ENCODE measurements at regions not wholly inside any gene's neighbourhood (a gene's known extent, or its start where the extent isn't known, plus 50 kb on each side); places are given as distances from the start of the nearest gene placed in this dataset.
"Not testable (repeated sequence)": the region's sequence is repeated elsewhere in the genome, so short reads cannot be mapped to it uniquely, and the experiment has no call there.

DNA sequence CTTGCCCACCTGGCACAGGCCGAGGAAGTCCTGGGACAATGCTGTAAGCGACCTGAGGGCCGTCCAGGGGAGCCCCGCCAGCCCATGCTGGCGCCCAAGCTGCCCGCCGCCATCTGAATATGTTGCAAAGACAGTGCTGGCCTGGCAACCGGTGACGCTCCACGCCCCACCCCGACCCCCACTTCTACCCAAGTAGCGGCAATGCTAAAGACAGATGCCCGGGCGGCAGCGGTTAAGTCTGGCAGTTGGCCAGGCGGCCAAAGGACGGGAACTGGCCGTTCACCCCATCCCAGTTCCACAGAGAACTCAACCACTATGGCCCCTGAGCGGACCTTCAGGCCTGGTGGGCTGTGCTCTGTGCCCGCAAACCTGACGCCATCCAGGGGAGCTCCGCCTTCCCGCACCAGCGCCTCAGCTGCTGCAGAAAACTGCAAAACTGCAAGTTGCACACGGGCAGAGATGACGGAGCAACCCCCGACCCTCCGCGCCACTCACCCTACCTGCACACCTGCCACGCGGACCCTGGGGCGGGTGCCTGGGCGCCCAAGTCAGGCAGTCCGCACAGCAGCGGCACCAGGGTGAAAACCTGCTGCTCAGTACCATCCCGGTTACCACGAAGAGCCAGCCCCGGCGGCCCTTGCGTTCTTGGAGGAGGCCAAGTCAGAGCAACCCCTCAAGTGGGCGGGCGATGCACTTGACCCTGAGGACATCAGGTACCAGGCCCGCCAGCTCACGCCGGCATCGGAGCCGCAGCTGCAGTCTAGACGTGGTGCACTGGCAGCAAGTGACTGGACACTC, 667.6 kb downstream of the SPATA31A6 start:
- not testable (repeated sequence) for DNase-seq; H3K4me3 Mint-ChIP-seq; H3K27ac Mint-ChIP-seq; H3K4me1 Mint-ChIP-seq (ENCODE audit: low read depth); H3K27me3 Mint-ChIP-seq; H3K9me3 Mint-ChIP-seq; H3K36me3 Mint-ChIP-seq (ENCODE audit: low read depth)

DNA sequence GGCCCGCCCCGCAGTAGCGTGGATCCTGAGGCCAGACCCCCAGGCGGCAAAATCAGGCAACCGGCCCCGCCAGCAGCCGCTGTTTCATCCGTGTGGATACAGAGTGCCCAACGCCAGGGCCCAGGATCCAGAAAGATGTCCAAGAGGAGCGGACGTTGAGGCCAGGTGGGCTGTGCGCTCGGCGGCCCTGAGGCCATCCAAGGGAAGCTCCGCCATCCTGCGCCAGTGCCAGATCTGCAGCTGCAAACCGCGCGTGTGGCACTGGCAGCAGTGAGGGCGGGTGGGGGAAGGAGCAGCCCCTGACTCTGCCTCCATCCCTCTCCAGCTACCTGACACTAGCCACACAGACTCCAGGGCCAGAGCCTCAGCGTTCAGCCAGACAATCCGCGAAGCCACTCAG, 668.2 kb downstream of the SPATA31A6 start:
- H3K27ac Mint-ChIP-seq; H3K9me3 Mint-ChIP-seq; DNase-seq; H3K4me1 Mint-ChIP-seq (ENCODE audit: low read depth); H3K4me3 Mint-ChIP-seq; H3K27me3 Mint-ChIP-seq; H3K36me3 Mint-ChIP-seq (ENCODE audit: low read depth): not testable (repeated sequence)

DNA sequence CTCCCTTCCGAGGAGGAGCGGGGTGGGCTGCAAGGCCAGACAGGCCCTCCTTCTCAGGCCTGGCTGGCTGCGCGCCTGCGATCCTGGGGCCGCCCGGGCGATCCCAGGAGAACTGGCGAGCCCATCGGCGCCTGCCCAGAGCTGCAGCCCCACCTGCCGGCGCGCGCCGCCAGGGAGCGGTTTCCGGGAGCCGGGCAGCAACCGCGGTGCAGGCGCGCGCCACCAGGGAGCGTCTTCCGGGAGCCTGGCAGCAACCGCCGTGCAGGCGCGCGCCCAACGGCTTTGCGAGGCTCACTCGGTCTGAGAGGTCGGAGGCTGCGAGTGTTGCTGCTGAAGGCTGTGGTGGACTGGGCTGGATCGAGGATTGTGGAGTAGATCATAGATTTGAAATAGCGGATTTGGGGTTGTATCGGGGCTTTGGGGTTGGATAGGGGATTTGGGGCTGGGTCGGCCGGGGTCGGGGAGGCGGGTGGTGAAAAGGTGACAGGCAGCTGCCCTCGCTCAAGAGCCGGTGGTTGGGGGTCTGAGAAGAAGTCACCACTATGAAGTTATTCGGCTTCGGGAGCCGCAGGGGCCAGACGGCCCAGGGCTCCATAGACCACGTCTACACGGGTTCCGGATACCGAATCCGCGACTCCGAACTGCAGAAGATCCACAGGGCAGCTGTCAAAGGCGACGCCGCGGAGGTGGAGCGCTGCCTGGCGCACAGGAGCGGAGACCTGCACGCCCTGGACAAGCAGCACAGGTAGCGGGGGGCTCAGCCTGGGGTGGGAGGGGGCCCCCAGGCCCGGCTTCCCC, 668.9 kb downstream of the SPATA31A6 start:
- not testable (repeated sequence) for H3K27ac Mint-ChIP-seq; H3K9me3 Mint-ChIP-seq; H3K4me1 Mint-ChIP-seq (ENCODE audit: low read depth); DNase-seq; H3K36me3 Mint-ChIP-seq (ENCODE audit: low read depth); H3K27me3 Mint-ChIP-seq
- peak overlapping the region; percentile 23 for H3K4me3 Mint-ChIP-seq

DNA sequence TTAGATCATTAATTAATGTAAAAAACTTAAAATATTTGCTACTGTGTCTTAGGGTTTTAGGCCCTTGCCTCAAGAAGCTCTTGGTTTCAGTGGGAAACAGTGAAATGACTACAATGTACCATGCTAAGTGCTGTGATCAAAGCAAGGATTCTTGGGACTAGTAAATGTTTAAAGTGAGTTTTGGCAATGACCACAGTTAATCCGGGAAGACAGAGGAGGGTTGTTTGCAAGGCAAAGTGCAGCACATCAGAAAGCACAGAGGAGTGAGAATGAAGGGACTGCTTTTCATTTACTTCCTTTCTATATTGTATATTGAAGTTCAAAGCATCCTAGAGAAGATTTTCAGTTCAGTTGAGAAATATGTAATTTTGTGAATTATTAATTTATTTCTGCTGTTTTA, 676.7 kb downstream of the SPATA31A6 start:
- H3K27ac Mint-ChIP-seq; H3K9me3 Mint-ChIP-seq; H3K27me3 Mint-ChIP-seq; DNase-seq; H3K4me3 Mint-ChIP-seq; H3K4me1 Mint-ChIP-seq (ENCODE audit: low read depth); H3K36me3 Mint-ChIP-seq (ENCODE audit: low read depth): not testable (repeated sequence)

DNA sequence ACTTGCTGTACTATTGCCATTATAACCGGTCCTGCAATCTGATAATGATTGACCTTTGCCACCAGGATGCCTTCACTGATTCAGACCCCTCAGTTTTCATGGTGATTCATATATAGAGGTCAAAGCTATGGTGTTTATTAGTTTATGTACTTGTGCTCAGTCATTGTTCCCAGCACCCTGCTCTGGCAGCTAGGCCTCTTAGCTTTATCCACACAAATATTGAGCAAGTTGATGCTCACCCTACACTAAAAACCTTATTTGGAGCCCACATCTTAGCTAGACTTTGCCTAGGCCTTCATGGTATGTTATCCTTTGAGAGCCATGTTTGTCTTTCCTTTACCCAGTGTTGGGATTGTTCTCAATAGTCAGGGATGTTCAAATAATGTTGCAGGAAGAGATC, 679.0 kb downstream of the SPATA31A6 start:
- H3K4me3 Mint-ChIP-seq; H3K36me3 Mint-ChIP-seq (ENCODE audit: low read depth); H3K27me3 Mint-ChIP-seq; H3K4me1 Mint-ChIP-seq (ENCODE audit: low read depth); H3K9me3 Mint-ChIP-seq; DNase-seq; H3K27ac Mint-ChIP-seq: not testable (repeated sequence)

All from activated T-cell treated with anti-CD3 and anti-CD28 coated beads, Interleukin-2, amount 50 U/mL, for 24 hours (primary cell).